Cardiac septum (tissue), 1 donor: ENCODE measurements at regions not wholly inside any gene's neighbourhood (a gene's known extent, or its start where the extent isn't known, plus 50 kb on each side); places are given as distances from the start of the nearest gene placed in this dataset.

Experiments
- DNase-seq: peaks from one replicate; pipeline ENCODE4 v3.0.0-alpha.2; 2020; ENCODE audit warnings: low spot score
- intact Hi-C: fragments of 100-400 bp; cut with DNase I; formaldehyde crosslinking; loops from one replicate; pipeline ENCODE4 v1.14.0; 2022
- donor health status: DM: no; HTN: no; CAD: no.

DNA sequence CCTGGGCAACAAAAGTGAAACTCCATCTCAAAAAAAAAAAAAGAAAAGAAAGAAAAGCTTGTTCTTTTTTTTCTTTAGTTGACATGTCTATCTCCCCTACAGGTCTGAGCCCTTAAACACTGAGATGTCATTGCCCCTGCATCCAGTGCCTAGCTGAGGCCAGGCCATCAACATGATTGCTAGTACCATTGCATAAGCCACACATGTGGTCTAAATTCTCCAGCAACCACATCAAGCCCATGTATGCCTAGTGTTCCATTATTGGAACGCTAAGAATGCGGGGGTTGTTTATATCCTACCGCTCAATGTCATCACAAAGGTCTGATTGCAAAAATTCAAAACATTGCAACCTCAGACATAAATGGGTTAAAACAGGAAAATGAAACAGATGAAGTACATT is 62.7 kb downstream of the NPTX2 start:
- DNase-seq, result no peak
- intact Hi-C loops, result no loop called here

GRCh38 chr7:98681511-98681910 is 64.4 kb downstream of the NPTX2 start:
- intact Hi-C loops, result no loop called here
- DNase-seq, result no peak

GRCh38 chr7:98681951-98682350 is 64.9 kb downstream of the NPTX2 start:
- DNase-seq, result no peak
- intact Hi-C loops, result no loop called here

- DNase-seq, result no peak
- intact Hi-C loops, result no loop called here
These were observed 66.4 kb downstream of the NPTX2 start for GRCh38 chr7:98683514-98683913.

DNA sequence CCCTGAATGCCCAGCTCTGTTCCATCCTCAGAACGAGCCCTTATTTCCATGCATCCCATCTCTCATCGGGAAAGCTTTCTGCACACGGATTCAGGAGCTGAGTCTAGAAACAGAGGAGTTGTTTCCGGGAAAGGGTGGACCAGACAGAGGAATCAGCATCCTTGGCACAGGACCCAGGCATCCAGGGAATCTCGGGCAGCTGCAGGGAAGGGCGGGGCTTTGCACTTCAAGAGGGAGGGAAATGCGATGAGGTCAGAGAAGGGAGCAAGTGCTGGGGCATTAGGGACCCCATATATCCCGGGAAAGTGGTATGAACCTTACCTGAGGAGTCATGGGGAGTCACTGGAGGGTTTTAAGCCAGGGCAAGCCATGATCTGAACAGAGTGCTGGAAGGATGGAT is 68.5 kb downstream of the NPTX2 start:
- no peak for DNase-seq
- intact Hi-C loops, result no loop called here

DNA sequence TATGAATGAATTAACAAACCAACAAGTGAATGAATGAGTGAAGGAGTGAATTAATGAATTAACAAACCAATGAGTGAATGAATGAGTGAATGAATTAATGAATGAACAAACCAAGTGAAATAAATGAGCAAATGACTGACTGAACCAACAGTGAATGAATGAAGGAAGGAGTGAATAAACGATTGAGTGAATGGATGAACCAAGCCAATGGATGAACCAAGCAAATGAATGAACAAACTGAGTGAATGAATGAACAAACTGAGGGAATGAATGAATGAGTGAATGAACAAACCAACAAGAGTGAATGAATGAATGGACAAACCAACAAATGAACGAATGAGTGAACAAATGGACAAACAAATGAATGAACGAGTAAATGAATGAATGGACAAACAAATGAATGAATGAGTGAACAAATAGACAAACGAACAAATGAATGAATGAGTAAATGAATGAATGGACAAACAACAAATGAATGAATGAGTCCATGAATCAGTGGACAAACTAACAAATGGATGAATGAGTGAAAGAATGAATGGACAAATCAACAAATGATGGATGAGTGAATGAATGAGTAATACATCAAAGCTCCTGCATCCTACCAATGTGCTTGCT is 69.5 kb downstream of the NPTX2 start:
- no peak for DNase-seq
- intact Hi-C loops, result no loop called here

DNA sequence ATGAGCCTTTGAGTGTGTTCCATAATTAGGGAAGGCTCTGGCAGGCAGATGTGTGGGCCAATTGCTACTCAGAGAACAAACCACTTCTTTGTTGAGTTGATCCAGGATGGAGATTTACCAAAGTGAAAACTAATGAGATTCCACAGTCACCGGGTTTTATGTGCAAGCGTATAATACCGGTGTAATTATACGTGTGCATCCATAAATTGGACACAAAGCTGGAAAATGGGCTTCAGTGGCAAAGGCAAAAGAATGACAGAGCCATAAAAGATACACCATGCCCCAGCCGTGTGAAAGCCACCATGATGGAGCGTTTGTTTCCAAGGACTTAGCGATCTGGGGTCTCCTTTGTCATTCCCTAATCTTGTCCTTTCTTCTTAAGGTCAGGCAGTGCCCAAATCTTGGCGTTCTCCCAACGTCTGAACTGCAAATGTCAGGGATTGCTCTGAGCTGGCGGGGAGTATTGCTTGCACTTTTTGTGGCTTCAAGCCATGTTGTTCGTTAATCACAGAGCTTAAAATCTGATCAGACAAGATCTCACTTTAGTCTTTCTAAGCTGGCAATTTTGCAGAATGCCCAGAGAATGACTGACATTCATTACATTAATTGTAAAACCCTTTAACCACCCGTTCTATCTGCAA is 70.1 kb downstream of the NPTX2 start:
- DNase-seq, result no peak
- intact Hi-C loops, result no loop called here

DNA sequence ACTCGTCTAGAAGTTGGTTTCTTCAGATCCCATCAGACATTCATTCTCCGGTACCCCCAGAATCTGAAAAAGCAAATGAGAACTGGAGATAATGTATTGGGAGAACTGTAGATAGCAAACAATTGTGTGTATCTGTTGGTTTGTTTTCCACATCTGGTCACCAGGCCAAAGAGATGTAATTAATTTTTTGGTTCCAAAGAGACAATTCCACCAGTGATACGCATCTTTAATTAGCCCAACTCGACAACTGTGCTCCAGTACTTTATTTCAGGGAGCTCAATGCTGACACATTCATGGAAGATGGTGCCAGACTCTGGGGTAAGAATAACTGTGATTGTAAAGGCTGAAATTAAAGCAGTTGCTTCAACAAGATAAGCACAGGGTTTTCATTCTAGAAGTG is 74.5 kb downstream of the NPTX2 start:
- intact Hi-C loops, result no loop called here
- DNase-seq, result no peak

DNA sequence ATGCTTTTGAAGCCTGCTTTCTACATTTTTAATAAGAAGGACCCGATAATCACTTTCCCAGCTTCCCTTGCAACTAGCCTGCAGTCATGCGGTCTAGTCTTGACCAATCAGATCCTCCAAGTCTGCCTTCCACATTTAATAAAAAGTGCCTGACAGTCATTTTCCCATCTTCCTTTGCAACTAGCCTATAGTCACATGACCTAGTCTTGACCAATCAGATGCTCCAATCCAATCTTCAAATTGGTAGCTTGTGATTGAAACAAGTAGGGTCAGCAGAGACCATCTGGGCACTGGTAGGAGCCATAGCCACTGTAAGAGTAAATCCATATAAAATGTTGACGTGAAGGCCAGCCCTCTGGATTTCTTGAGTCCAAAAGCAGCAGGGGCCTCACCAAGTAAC is 80.0 kb downstream of the NPTX2 start:
- no peak for DNase-seq
- intact Hi-C loops, result no loop called here

- intact Hi-C loops, result no loop called here
- DNase-seq, result no peak
These were observed 80.6 kb downstream of the NPTX2 start for GRCh38 chr7:98697485-98698240.

DNA sequence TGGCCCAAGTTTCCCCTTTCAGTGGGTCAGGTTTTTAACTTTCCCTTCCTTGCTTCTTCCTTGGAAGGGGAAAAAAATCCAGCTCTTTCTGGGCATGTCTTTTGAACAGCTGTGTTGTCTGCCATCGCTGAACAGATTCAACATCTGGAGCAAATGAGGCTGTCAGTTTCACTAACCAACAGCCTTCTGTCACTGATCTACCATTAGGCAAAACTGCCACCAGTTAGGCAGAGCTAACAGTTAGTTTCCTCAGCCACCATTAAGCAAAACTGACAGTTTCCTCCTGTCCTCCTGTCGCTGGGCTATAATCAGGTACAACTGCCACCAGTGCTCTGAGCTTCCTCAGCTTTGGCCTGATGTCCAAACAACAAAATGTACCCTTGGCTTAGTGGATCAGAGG is 81.9 kb downstream of the NPTX2 start:
- DNase-seq, result no peak
- intact Hi-C loops, result no loop called here

DNA sequence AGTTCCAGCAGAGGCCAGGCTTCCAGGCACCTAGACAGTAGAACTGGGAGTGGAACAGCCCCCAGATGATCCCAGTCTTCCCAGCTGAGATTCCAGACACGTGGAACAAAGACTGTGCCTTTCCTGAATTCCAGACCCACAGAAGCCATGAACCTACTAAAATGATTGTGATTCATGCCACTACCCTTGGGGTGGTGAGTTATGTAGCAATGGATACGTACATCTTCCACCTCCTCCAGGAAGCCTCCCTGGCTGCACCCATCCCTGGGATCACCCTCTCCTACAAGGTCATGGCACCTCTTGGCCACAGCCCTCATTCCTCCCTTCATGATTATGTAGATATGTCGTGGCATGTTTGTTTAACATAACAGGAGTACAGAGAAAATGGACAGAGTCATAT is 83.4 kb downstream of the NPTX2 start:
- intact Hi-C loops, result no loop called here
- no peak for DNase-seq

DNA sequence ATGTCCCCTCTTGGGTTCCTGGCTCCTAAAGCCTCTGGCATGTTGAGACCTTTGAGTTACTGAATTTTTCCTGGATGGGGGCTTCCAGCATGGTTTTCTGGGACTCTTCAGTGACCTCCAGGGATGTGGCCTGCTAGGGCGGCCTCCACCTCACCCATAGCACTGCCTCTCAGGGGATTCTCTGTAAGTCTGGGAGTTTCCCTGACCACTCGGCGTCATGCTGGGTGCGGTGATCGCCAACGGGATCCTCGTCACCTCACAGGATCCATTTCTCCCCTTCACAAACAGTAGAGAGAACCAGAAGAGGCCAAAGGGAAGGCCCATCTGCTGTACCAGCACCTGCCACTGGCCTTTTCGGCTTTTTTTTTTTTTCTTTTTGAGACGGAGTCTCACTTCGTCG is 84.3 kb downstream of the NPTX2 start:
- no peak for DNase-seq
- intact Hi-C loops, result no loop called here

- intact Hi-C loops, result no loop called here
These were observed 84.9 kb downstream of the NPTX2 start for GRCh38 chr7:98702021-98702420.

GRCh38 chr7:98703916-98704315 is 86.8 kb downstream of the NPTX2 start:
- DNase-seq, result no peak
- intact Hi-C loops, result no loop called here

More at GRCh38 chr7:98702021-98702420, 84.9 kb downstream of the NPTX2 start:
- no peak for DNase-seq

DNA sequence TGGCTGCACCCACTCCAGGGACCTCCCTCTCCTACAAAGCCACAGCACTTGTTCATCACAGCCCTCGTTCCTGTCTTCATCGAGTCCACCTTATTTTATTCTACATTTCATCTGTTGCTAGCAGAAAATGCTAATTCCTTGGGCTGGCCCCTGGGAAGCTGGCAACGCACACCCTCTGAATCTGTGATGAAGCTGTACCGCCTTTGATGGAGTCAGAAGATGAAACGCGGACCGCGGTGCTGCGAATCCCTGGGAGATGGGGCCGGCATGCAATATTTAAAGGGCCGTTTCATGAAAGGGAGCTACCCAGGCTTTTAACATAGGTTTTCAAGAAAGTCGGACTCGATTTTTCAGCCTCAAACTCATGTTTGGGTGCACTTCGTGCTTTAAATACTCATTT is 88.5 kb downstream of the NPTX2 start:
- DNase-seq, result no peak
- intact Hi-C loops, result no loop called here

GRCh38 chr7:98707076-98707475 is 90.0 kb downstream of the NPTX2 start:
- DNase-seq, result no peak
- intact Hi-C loops, result no loop called here

DNA sequence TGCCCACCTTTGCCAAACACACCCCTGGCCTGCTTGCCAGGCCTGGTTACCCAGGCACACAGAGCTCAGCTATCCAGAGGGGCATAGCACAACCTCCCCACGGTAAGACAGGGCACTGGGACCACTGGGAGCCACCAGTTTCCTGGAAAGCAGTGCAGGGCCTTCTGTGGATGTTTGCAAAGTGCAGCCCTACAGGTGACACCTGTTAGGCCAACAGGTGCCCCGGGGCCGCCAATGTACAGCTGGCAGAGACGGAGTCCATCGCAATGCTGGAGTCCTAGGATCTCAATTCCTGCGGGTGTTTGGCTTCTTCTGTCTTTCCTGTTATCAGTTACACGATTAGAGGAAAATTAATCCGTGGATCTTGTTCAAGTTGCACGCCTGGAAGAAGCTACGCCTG is 94.9 kb downstream of the NPTX2 start:
- DNase-seq, result no peak
- intact Hi-C loops, result no loop called here

DNA sequence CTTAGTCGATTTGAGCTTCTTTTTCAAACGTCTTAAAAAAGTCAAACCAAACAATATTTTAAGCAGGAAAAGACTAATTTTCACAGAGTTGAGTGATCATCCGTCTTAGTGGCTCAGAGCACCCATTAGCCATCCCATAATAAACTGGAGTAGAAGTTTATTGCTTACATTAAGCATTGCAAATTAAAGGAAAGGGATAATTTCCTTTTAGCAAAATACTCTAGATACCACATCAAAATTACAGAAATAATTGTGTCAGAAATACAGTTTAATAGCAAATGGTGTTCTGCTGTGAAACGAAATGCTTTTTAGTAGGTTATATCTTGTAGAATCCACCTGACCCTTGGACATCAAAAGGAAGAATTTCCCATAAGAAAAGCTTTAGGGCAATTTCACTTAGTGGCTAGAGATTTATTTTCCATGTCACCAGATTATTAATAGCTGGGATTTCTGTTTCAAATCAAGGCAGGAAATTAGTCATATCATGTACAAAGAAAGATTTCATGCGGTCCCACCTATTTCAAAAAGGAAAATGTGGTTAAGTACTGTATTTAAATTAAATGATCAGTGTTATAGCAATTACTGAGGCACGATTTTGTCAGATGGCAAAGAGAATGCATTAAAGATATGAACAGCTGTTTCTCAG is 96.2 kb downstream of the NPTX2 start:
- no peak for DNase-seq
- intact Hi-C loops, result no loop called here

DNA sequence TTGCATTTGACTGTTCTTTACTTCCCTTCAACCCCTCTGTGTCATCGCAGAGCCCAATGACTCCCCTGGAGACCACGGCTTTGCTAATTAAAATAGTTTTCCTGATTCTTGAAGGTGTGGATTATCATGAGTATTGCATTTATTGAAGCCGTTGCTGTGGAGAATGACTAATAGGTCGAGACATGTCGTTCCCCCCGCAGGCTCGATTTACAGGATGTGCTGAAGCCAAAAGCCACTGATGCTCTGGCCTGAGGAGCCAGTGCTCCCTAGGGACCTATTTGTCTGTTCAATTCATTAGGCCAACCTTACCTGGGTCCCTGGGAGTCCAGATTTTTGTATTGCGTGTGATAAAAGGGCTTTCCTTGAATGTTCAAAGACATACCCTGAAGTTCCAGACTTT is 102.3 kb downstream of the NPTX2 start:
- intact Hi-C loops, result no loop called here
- DNase-seq, result peak; percentile 38

DNA sequence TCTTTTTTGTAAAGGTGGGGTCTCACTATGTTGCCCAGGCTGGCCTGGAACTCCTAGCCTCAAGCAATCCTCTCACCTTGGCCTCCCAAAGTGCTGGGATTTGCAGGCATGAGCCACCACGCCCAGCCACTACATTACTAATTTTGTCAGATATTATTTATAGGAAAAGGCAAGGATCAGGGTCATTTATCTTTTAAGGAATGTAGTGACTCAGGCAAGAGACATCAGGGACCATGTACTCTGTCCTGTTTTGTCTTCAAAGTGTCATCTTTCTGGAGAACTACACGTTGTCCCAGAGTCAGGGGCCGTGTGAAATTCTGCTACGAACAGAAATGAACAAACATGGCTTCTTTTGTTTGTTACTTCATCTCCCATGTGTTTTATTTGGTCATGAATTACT is 105.3 kb downstream of the NPTX2 start:
- no peak for DNase-seq
- intact Hi-C loops, result no loop called here
